NB4 (cell line): ENCODE measurements at regions not wholly inside any gene's neighbourhood (a gene's known extent, or its start where the extent isn't known, plus 50 kb on each side); places are given as distances from the start of the nearest gene placed in this dataset.

Source experiments
- DNase-seq: peaks from one replicate; pipeline ENCODE4 v3.0.0; 2010; ENCODE audit warnings: low read depth
- H3K4me3 ChIP-seq: one replicate; pipeline ENCODE4 v1.5.1; 2011; ENCODE audit warnings: mild to moderate bottlenecking, low read depth, low read length, moderate library complexity
- MYC ChIP-seq: IDR thresholded peaks from 2 replicates; pipeline ENCODE4 v1.6.1; 2011; ENCODE audit warnings: low read depth, low read length
- POLR2A ChIP-seq: IDR thresholded peaks from 2 replicates; pipeline ENCODE4 v1.6.1; 2011; ENCODE audit warnings: mild to moderate bottlenecking; ENCODE audit not compliant: insufficient read length; ENCODE audit errors: extremely low read depth
- TF ChIP-seq, protein P1 (sequence below): IDR thresholded peaks from one replicate; pipeline ENCODE4 v1.5.1; 2012; ENCODE audit warnings: low read depth, low read length
- TF ChIP-seq, protein P2 (sequence below): IDR thresholded peaks from 2 replicates; pipeline ENCODE4 v1.6.1; 2011; ENCODE audit warnings: low read depth, low read length

DNA sequence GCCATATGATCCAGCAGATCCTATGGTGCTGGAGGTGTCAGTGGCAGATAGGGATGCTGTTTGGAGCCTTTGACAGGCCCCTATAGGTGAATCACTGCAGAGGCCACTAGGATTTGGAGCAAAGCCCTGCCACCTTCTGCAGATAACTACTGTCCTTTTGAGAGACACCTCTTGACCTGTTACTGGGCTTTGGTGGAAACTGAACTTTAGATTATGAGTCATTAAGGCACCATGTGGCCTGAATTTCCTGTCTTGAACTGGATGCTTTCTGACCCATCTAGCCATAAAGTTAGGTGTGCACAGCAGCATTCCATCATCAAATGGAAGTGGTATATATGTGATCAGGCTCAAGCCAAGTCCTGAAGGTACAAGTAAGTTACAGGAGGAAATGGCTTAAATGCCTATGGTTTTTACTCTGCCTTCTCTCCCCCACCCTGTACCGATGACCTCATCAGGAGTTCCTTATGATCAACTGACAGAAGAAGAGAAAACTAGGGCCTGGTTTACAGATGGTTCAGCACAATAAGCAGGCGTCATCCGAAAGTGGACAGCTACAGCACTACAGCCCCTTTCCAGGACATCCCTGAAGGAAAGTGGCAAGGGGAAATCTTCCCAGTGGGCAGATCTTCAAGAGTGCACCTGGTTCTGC, 565.6 kb upstream of the AGTR1 start:
- DNase-seq = no peak
- no peak overlapping the region for H3K4me3 ChIP-seq
- no peak for TF ChIP-seq POLR2A
- TF ChIP-seq, protein P1, sequence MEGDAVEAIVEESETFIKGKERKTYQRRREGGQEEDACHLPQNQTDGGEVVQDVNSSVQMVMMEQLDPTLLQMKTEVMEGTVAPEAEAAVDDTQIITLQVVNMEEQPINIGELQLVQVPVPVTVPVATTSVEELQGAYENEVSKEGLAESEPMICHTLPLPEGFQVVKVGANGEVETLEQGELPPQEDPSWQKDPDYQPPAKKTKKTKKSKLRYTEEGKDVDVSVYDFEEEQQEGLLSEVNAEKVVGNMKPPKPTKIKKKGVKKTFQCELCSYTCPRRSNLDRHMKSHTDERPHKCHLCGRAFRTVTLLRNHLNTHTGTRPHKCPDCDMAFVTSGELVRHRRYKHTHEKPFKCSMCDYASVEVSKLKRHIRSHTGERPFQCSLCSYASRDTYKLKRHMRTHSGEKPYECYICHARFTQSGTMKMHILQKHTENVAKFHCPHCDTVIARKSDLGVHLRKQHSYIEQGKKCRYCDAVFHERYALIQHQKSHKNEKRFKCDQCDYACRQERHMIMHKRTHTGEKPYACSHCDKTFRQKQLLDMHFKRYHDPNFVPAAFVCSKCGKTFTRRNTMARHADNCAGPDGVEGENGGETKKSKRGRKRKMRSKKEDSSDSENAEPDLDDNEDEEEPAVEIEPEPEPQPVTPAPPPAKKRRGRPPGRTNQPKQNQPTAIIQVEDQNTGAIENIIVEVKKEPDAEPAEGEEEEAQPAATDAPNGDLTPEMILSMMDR = no peak
- TF ChIP-seq, protein P2, sequence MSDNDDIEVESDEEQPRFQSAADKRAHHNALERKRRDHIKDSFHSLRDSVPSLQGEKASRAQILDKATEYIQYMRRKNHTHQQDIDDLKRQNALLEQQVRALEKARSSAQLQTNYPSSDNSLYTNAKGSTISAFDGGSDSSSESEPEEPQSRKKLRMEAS = no peak
- no peak for TF ChIP-seq MYC

DNA sequence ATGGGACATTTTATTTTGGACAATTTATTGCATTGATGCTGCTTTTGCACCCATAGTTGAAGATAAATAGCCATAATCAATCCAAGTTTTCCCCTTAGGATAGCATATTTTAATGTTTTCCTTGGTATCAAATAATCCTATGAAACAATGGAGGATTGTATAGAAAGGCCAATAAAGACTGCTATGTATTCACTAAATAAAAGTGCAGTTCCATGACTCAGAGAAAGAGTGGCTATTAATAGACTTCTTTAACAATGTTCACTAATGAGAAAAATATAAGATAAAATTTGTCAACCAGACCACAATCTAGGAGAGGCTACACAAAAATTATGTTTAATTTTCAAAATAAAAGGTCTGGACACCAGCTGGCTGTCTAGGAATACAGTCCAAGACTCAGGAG, 560.9 kb upstream of the AGTR1 start:
- no peak for DNase-seq
- TF ChIP-seq MYC = no peak
- TF ChIP-seq, protein P2 = no peak
- TF ChIP-seq, protein P1 = no peak
- H3K4me3 ChIP-seq = no peak overlapping the region

DNA sequence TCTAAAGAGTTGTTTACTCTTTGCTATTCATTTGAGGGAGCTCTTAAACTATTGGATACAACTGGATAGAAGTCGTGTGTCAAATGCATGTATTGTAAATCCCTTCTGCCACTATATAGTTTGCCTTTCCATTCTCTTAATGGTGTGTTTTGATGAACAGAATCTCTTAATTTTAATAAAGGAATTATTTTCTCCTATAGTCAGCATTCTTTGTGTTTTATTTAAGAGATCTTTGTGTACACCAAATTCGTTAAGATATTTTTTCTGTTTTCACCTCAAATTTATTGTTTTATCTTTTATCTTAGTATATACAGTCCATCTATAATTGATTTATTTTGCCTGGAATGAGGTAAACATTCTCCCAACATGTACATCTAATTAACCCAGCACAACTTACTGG, 551.5 kb upstream of the AGTR1 start:
- no peak for DNase-seq

DNA sequence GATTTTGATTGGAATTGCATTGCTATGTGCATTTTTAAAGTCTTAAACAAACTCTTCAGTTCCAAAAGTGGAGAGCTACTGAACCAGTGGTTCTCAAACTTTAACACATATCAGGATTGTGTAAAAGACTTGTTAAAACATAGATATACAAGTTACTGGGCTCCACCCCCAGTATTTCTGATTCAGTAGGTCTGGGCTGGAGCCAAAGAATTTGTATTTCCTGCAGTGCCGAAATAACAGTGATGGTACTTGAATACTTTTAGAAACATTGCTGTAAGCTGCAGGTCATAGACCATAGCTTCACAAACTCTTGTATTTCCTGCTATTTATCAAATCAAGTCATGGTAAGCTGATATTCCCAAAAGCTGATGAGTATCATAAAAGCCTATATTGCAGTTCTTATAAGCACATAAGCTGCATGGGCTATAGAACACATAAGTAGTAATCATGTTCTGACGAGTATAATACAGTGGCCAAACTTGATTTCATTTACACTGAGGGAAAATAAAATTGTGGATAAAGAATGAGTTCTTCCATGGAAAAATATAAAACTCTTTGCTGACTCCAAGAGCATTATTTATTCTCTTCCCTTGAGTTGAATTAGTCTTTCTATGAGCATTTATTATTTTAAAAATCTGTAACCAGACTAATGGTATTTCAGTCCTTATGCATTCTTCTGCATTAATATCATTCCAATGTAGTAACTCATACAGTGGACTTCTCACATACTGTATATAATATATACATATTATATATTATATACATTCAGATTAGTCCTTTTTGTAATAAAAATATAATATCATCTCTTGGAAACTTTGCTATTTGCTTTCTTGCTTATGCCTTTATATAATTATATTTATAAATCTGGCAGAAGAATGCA, 550.5 kb upstream of the AGTR1 start:
- TF ChIP-seq POLR2A = no peak
- TF ChIP-seq MYC = no peak
- TF ChIP-seq, protein P2 = no peak
- TF ChIP-seq, protein P1 = no peak
- H3K4me3 ChIP-seq = no peak overlapping the region
- DNase-seq = no peak

More for the DNA sequence above, 551.5 kb upstream of the AGTR1 start:
- TF ChIP-seq, protein P1 = no peak
- TF ChIP-seq, protein P2 = no peak
- TF ChIP-seq MYC = no peak
- no peak for TF ChIP-seq POLR2A
- H3K4me3 ChIP-seq = no peak overlapping the region

DNA sequence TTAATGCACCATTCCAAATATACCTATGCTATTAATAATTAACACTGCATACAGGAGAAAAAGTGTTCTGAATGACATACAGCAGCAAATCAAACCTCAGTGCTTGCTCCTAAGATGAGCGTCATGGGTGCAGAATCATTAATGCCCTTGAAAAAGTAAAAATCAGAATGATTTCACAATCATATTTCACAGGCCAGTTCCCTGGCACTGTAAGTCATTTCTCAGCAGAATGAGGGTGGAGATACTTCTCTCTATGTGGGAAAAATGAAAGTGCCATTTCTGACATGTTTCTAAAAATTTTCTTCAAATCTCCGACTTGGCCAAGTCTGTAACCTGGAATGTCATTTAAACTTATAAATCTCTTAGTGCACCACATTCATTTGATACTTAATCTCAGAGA, 549.8 kb upstream of the AGTR1 start:
- no peak overlapping the region for H3K4me3 ChIP-seq
- TF ChIP-seq POLR2A (no peak), MYC (no peak)
- TF ChIP-seq, protein P2 = no peak
- TF ChIP-seq, protein P1 = no peak
- no peak for DNase-seq
